IMR-90 (cell line): ENCODE measurements at regions not wholly inside any gene's neighbourhood (a gene's known extent, or its start where the extent isn't known, plus 50 kb on each side); places are given as distances from the start of the nearest gene placed in this dataset.

Experiments
- ATAC-seq: fragments of 200-7000 bp; cut with Tn5 transposase; 2 replicates; pipeline ENCODE4 v1.9.1; 2020; ENCODE audit warnings: low read depth, mild to moderate bottlenecking, moderate library complexity
- BruUV-seq: library from RNA; stranded (reverse); fragments of 400-500 nt; replicated peaks from 2 replicates; lab custom pipeline; 2021; lab: Mats Ljungman, UMichigan
- CTCF ChIA-PET: fragments of 300-600 bp; formaldehyde crosslinking; extraction: SDS; loops from one replicate; lab custom pipeline; 2021; ENCODE audit warnings: antibody characterized with exemption; lab: Yijun Ruan, JAX
- POLR2A ChIA-PET: fragments of 300-600 bp; sonication (Branson Sonifier 250); formaldehyde crosslinking; loops from one replicate; lab custom pipeline; 2022; ENCODE audit warnings: antibody characterized with exemption; ENCODE audit not compliant: unreplicated experiment; lab: Charles Lee
- DNase-seq: peaks from one replicate; pipeline ENCODE4 v3.0.0; 2013
- H2AFZ ChIP-seq: replicated peaks from 2 replicates; pipeline ENCODE3; 2013; ENCODE audit warnings: low read length, mild to moderate bottlenecking; ENCODE audit not compliant: poor library complexity
- H2AK5ac ChIP-seq: 2 replicates; pipeline ENCODE4 v1.6.1; 2013; ENCODE audit warnings: low read depth, low read length, inconsistent platforms
- H2AK9ac ChIP-seq: replicated peaks from 2 replicates; pipeline ENCODE3; 2013; ENCODE audit warnings: mild to moderate bottlenecking, low read depth, low read length, moderate library complexity; ENCODE audit not compliant: poor library complexity
- H2BK120ac ChIP-seq: 2 replicates; pipeline ENCODE4 v1.6.1; 2013; ENCODE audit warnings: low read depth, low read length, inconsistent platforms
- H2BK15ac ChIP-seq: 3 replicates; pipeline ENCODE4 v1.6.1; 2013; ENCODE audit warnings: low read depth, low read length, inconsistent platforms
- H2BK20ac ChIP-seq: 2 replicates; pipeline ENCODE4 v1.6.1; 2013; ENCODE audit warnings: low read depth, mild to moderate bottlenecking, inconsistent platforms, low read length, moderate library complexity
- H2BK5ac ChIP-seq: 2 replicates; pipeline ENCODE4 v1.6.1; 2013; ENCODE audit warnings: mild to moderate bottlenecking, low read depth, low read length, inconsistent platforms; ENCODE audit not compliant: poor library complexity, severe bottlenecking
- H3K14ac ChIP-seq: replicated peaks from 2 replicates; pipeline ENCODE4 v1.6.1; 2013; ENCODE audit warnings: low read depth, low read length, inconsistent platforms
- H3K18ac ChIP-seq: 2 replicates; pipeline ENCODE4 v1.6.1; 2013; ENCODE audit warnings: low read depth, low read length, control low read depth
- H3K23ac ChIP-seq: 2 replicates; pipeline ENCODE4 v1.6.1; 2013; ENCODE audit warnings: low read depth, low read length, inconsistent platforms
- H3K27ac ChIP-seq: 2 replicates; pipeline ENCODE4 v1.5.1; 2013; ENCODE audit warnings: mild to moderate bottlenecking, control low read depth, low read length; ENCODE audit not compliant: insufficient read depth
- H3K27me3 ChIP-seq: 2 replicates; pipeline ENCODE4 v1.6.1; 2013; ENCODE audit warnings: low read length; ENCODE audit not compliant: control insufficient read depth, insufficient read depth
- H3K36me3 ChIP-seq: 2 replicates; pipeline ENCODE4 v1.6.1; 2013; ENCODE audit warnings: low read length, mixed read lengths; ENCODE audit not compliant: control insufficient read depth, insufficient read depth
- H3K4ac ChIP-seq: 2 replicates; pipeline ENCODE4 v1.6.1; 2013; ENCODE audit warnings: low read depth, low read length, inconsistent platforms
- H3K4me1 ChIP-seq: 2 replicates; pipeline ENCODE4 v1.6.1; 2013; ENCODE audit warnings: low read length, mixed read lengths; ENCODE audit not compliant: control insufficient read depth, insufficient read depth
- H3K4me2 ChIP-seq: 2 replicates; pipeline ENCODE4 v1.6.1; 2013; ENCODE audit warnings: low read depth, mild to moderate bottlenecking, control low read depth, low read length, moderate library complexity
- H3K4me3 ChIP-seq: 2 replicates; pipeline ENCODE4 v1.5.1; 2013; ENCODE audit warnings: low read depth, mild to moderate bottlenecking, control low read depth, low read length, moderate library complexity; ENCODE audit not compliant: insufficient read depth
- H3K56ac ChIP-seq: 2 replicates; pipeline ENCODE4 v1.6.1; 2013; ENCODE audit warnings: low read length, inconsistent platforms; ENCODE audit not compliant: insufficient read depth; ENCODE audit errors: extremely low read depth
- H3K79me1 ChIP-seq, 2 experiments: 2 replicates each; pipeline ENCODE4 v1.6.1; 2013; ENCODE audit warnings: low read length in 2 of 2, inconsistent platforms in 1 of 2, low read depth in 1 of 2
- H3K9ac ChIP-seq: 2 replicates; pipeline ENCODE4 v1.6.1; 2013; ENCODE audit warnings: low read depth, low read length, control low read depth
- H3K9me1 ChIP-seq: 2 replicates; pipeline ENCODE4 v1.6.1; 2013; ENCODE audit warnings: low read length, inconsistent platforms; ENCODE audit not compliant: insufficient read depth
- H3K9me3 ChIP-seq: 2 replicates; pipeline ENCODE4 v1.6.1; 2013; ENCODE audit warnings: low read length; ENCODE audit not compliant: control insufficient read depth, insufficient read depth
- H4K20me1 ChIP-seq: 2 replicates; pipeline ENCODE4 v1.6.1; 2013; ENCODE audit warnings: low read length, inconsistent platforms; ENCODE audit not compliant: insufficient read depth
- H4K5ac ChIP-seq: 2 replicates; pipeline ENCODE4 v1.6.1; 2013; ENCODE audit warnings: mild to moderate bottlenecking, low read depth, low read length, control low read depth
- H4K8ac ChIP-seq, 2 experiments: 2 replicates each; pipeline ENCODE4 v1.6.1; 2013; ENCODE audit warnings: low read depth in 2 of 2, low read length in 2 of 2, control low read depth in 1 of 2, inconsistent platforms in 1 of 2
- H4K91ac ChIP-seq: 2 replicates; pipeline ENCODE4 v1.6.1; 2013; ENCODE audit warnings: low read depth, low read length, inconsistent platforms; ENCODE audit not compliant: insufficient read depth
- BHLHE40 ChIP-seq: fragments of 150-350 bp; IDR thresholded peaks from 2 replicates; pipeline ENCODE4 v1.6.1; 2016; ENCODE audit warnings: mild to moderate bottlenecking, low read depth, low read length
- CEBPB ChIP-seq: IDR thresholded peaks from 2 replicates; pipeline ENCODE4 v1.6.1; 2012; ENCODE audit warnings: low read depth, low read length, improper control_type of control experiment
- CHD1 ChIP-seq: IDR thresholded peaks from 2 replicates; pipeline ENCODE4 v1.6.1; 2012; ENCODE audit warnings: low read depth, low read length, improper control_type of control experiment
- FOS ChIP-seq: fragments of 150-350 bp; IDR thresholded peaks from 2 replicates; pipeline ENCODE4 v1.6.1; 2016; ENCODE audit warnings: low read depth, low read length
- MAFK ChIP-seq: IDR thresholded peaks from 2 replicates; pipeline ENCODE4 v1.6.1; 2012; ENCODE audit warnings: low read depth, low read length, improper control_type of control experiment
- MAZ ChIP-seq: IDR thresholded peaks from 2 replicates; pipeline ENCODE4 v1.6.1; 2012; ENCODE audit warnings: low read depth, mild to moderate bottlenecking, low read length, improper control_type of control experiment, moderate library complexity, borderline replicate concordance
- MXI1 ChIP-seq: IDR thresholded peaks from 2 replicates; pipeline ENCODE4 v1.6.1; 2012; ENCODE audit warnings: low read depth, mild to moderate bottlenecking, low read length, moderate library complexity, borderline replicate concordance
- NFE2L2 ChIP-seq: fragments of 150-350 bp; IDR thresholded peaks from 2 replicates; pipeline ENCODE4 v1.6.1; 2016; ENCODE audit warnings: low read depth, mild to moderate bottlenecking, low read length
- POLR2A ChIP-seq: IDR thresholded peaks from 2 replicates; pipeline ENCODE4 v1.6.1; 2012; ENCODE audit warnings: mild to moderate bottlenecking, low read depth, low read length
- RAD21 ChIP-seq: IDR thresholded peaks from 2 replicates; pipeline ENCODE4 v1.6.1; 2012; ENCODE audit warnings: low read length, improper control_type of control experiment
- RCOR1 ChIP-seq: IDR thresholded peaks from 2 replicates; pipeline ENCODE4 v1.6.1; 2012; ENCODE audit warnings: mild to moderate bottlenecking, low read length, improper control_type of control experiment; ENCODE audit not compliant: insufficient replicate concordance
- RFX5 ChIP-seq: IDR thresholded peaks from 2 replicates; pipeline ENCODE4 v1.8.0; 2012; ENCODE audit warnings: low read depth, mild to moderate bottlenecking, low read length, moderate library complexity
- SMC3 ChIP-seq: fragments of 150-350 bp; IDR thresholded peaks from 2 replicates; pipeline ENCODE4 v1.6.1; 2016; ENCODE audit warnings: low read depth, mild to moderate bottlenecking, antibody characterized with exemption, low read length, moderate library complexity
- WGBS, 2 experiments: methylation state at CpG; one replicate each; pipeline versions ENCODE4 v1.1.5 to v1.1.7; 2013; ENCODE audit warnings: missing lambda C conversion rate in 2 of 2; ENCODE audit not compliant: insufficient read length in 1 of 2; ENCODE audit errors: extremely low coverage in 2 of 2; 5-methylcytosine and 5-hydroxymethylcytosine counted together
- dilution Hi-C: fragments of 300-500 bp; cut with HindIII; formaldehyde crosslinking; loops from one replicate; pipeline ENCODE4 v1.14.3; 2018; ENCODE audit warnings: low sequenced_read_pairs; ENCODE audit not compliant: unreplicated experiment
- in situ Hi-C: fragments of 300-500 bp; cut with MboI; formaldehyde crosslinking; loops from 3 replicates; pipeline ENCODE4 v1.14.3; 2019; ENCODE audit warnings: low sequenced_read_pairs, inconsistent platforms, mixed read lengths
- intact Hi-C: fragments of 100-400 bp; cut with micrococcal nuclease; formaldehyde crosslinking; loops from 2 replicates; pipeline ENCODE4 v1.10.0; 2022
- TF ChIP-seq, protein P1 (sequence below): fragments of 150-350 bp; IDR thresholded peaks from 2 replicates; pipeline ENCODE4 v1.6.1; 2016; ENCODE audit warnings: low read depth, mild to moderate bottlenecking, low read length, moderate library complexity, borderline replicate concordance
- TF ChIP-seq, protein P2 (sequence below): conservative IDR thresholded peaks from 2 replicates; pipeline ENCODE4 v1.5.1; 2012; ENCODE audit warnings: mild to moderate bottlenecking, low read depth, low read length, improper control_type of control experiment
- TF ChIP-seq, protein P3 (sequence below): fragments of 150-350 bp; IDR thresholded peaks from 2 replicates; pipeline ENCODE4 v1.6.1; 2017; ENCODE audit warnings: mild to moderate bottlenecking, antibody characterized with exemption, low read length, low read depth

GRCh38 chr12:107361970-107362369 lies 268.6 kb upstream of the CRY1 start:
- in situ Hi-C loops, result no loop called here
- dilution Hi-C loops, result no loop called here
- Histone ChIP-seq H3K18ac (no peak overlapping the region), H3K9ac (no peak overlapping the region), H3K27me3 (peaks cover 6% of the 10 kb centered on the region), H3K56ac (no peak overlapping the region), H3K79me1 (no peaks in the 10 kb centered on the region), H3K4ac (no peak overlapping the region), H4K5ac (no peak overlapping the region), H3K9me1 (no peaks in the 10 kb centered on the region), H3K23ac (no peak overlapping the region), H3K4me1 (no peaks in the 10 kb centered on the region), H2AK9ac (no peak overlapping the region), H3K14ac (no peak overlapping the region), H3K9me3 (no peaks in the 10 kb centered on the region), H3K4me3 (no peak overlapping the region), H2BK20ac (no peak overlapping the region), H2BK5ac (no peak overlapping the region), H2AK5ac (no peak overlapping the region), H2AFZ (no peak overlapping the region), H4K91ac (no peak overlapping the region), H3K4me2 (no peak overlapping the region), H3K36me3 (no peaks in the 10 kb centered on the region), H2BK15ac (no peak overlapping the region), H4K8ac (no peak overlapping the region), H2BK120ac (no peak overlapping the region), H4K20me1 (no peaks in the 10 kb centered on the region), H3K27ac (no peak overlapping the region)
- ATAC-seq (no peak), DNase-seq (no peak)
- intact Hi-C loops, result no loop called here
- no CpG with 5 or more reads among the region's 2 CpGs for WGBS, 2 experiments
- TF ChIP-seq MAFK (no peak), CEBPB (no peak), SMC3 (no peak), NFE2L2 (no peak), BHLHE40 (no peak), FOS (no peak), RFX5 (no peak), RAD21 (no peak), RCOR1 (no peak), CHD1 (no peak), MAZ (no peak), POLR2A (no peak), MXI1 (no peak)
- TF ChIP-seq, protein P1, sequence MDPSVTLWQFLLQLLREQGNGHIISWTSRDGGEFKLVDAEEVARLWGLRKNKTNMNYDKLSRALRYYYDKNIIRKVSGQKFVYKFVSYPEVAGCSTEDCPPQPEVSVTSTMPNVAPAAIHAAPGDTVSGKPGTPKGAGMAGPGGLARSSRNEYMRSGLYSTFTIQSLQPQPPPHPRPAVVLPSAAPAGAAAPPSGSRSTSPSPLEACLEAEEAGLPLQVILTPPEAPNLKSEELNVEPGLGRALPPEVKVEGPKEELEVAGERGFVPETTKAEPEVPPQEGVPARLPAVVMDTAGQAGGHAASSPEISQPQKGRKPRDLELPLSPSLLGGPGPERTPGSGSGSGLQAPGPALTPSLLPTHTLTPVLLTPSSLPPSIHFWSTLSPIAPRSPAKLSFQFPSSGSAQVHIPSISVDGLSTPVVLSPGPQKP, result no peak
- TF ChIP-seq, protein P2, sequence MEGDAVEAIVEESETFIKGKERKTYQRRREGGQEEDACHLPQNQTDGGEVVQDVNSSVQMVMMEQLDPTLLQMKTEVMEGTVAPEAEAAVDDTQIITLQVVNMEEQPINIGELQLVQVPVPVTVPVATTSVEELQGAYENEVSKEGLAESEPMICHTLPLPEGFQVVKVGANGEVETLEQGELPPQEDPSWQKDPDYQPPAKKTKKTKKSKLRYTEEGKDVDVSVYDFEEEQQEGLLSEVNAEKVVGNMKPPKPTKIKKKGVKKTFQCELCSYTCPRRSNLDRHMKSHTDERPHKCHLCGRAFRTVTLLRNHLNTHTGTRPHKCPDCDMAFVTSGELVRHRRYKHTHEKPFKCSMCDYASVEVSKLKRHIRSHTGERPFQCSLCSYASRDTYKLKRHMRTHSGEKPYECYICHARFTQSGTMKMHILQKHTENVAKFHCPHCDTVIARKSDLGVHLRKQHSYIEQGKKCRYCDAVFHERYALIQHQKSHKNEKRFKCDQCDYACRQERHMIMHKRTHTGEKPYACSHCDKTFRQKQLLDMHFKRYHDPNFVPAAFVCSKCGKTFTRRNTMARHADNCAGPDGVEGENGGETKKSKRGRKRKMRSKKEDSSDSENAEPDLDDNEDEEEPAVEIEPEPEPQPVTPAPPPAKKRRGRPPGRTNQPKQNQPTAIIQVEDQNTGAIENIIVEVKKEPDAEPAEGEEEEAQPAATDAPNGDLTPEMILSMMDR, result no peak
- TF ChIP-seq, protein P3, sequence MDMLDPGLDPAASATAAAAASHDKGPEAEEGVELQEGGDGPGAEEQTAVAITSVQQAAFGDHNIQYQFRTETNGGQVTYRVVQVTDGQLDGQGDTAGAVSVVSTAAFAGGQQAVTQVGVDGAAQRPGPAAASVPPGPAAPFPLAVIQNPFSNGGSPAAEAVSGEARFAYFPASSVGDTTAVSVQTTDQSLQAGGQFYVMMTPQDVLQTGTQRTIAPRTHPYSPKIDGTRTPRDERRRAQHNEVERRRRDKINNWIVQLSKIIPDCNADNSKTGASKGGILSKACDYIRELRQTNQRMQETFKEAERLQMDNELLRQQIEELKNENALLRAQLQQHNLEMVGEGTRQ, result no peak
- BruUV-seq, result no TSS peak
- POLR2A ChIA-PET, result no interaction called here
- CTCF ChIA-PET, result no interaction called here
